ENCODE measurements at regions not wholly inside any gene's neighbourhood (a gene's known extent, or its start where the extent isn't known, plus 50 kb on each side); places are given as distances from the start of the nearest gene placed in this dataset.
"Not testable (repeated sequence)": the region's sequence is repeated elsewhere in the genome, so short reads cannot be mapped to it uniquely, and the experiment has no call there.

DNA sequence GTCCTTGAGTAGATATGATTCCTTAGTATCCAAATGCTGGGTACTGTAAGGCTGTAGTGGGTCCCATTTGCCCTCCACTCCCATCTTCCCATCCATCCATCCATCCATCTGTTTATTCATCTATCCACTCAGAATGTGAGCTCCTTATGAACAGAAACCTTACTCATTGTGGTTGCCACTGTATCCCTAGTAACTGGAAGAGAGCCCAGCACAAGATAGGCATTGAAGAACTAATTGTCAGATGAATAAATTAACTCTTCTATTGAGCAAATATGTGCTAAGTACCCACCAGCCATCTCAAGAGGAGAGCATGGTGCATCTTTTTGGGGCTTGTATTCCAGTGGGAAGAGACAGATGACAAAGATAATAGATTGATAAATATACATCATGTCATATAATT is 86.4 kb upstream of the SEZ6L start:
- DNase-seq: peak; percentile 37

DNA sequence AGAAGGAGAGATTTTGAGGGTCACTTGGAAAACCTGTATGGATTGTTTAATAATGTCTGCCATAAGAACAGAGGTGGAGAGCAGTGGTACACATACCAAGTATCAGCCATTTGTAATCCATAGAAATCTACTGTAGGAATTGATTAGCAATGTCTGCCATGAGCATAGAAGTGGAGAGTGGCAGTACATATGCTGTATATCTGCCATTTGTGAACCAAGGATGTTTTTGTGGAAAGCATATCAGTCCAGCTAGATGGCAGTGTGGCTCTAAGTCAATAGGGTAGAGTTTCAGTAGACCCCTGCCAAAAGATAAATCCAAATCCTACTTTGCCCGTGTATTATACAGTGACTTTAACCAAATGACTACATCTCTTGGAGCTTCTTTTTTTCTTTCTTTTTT is 82.9 kb upstream of the SEZ6L start:
- DNase-seq: no peak

DNA sequence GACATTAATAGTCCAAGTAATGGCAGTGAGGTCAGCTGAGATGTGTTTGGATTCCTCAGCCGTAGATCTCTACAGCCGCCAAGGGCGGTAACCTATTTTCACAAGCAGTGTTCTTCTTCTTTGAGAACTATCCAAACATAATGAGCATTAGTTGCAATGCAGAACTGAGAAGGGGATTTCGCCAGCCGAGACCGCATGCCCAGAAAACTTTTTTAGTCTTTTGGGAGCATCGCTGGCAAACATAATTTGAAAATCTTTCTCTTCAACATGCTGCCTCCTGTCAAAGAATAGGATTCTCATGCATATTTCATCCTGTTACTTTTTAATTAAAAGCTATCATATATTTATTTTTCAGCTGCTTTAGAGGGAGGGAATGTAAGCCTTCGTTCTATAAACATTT is 81.4 kb upstream of the SEZ6L start:
- DNase-seq: no peak

DNA sequence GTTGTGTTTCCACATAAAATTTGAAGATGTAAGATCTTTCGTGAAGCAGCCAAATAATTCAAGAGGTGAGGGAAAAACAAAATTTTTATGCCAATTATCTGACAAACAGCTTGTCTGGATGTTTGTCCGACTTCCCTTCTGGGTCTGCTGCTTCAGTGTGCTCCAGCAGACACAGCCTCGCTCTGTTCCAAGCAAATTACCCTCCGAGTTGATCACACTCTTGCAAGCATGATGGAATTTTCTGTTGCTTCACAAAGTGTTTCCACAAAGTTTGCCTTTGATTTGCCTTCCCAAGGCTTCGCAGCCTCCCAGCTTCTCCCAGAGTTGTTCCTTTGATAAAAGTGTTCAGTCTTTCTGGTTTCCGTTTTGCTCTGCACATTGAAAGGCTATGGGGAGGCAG is 78.4 kb upstream of the SEZ6L start:
- no peak for DNase-seq

DNA sequence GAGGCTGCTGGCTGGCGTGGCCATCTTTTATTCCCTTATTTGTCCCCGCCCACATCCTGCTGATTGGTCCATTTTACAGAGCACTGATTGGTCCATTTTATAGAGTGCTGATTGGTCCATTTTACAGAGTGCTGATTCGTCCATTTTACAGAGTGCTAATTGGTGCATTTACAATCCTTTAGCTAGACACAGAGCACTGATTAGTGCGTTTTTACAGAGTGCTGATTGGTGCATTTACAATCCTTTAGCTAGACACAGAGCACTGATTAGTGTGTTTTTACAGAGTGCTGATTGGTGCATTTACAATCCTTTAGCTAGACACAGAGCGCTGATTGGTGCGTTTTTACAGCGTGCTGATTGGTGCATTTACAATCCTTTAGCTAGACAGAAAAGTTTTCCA is 74.8 kb upstream of the SEZ6L start:
- DNase-seq: not testable (repeated sequence)

DNA sequence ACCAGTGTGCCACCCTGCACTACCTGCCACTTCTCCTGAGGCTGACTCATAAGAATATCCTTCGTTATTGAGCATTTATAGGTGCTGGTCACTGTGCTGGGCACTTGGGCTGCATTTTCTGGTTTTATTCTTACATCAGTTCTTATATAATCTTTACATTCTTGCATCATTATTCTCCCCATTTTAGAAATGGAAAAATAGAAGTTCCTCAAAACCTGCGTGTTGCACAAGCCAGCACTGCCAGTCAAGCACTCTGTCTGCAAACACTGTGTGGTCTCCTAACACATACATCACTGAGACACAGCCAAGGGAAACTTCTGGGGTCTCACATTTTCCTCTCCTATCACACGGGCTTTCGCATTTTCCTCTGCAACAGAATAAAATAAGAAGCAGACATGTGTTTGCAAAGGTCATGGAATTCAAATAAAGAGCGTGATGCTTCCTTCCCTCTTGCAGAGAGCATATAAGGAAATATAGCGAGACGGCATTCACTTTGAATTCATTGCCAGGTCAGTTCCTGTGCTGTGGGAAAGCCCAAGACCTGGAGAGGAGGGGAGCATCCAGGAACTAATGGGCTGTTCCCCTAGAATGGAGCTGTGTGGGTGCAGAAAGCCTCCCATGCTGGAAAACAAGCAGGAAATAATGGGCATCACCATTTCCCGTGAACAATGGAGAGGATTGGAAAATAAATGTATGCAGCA is 73.9 kb upstream of the SEZ6L start:
- no peak for DNase-seq

DNA sequence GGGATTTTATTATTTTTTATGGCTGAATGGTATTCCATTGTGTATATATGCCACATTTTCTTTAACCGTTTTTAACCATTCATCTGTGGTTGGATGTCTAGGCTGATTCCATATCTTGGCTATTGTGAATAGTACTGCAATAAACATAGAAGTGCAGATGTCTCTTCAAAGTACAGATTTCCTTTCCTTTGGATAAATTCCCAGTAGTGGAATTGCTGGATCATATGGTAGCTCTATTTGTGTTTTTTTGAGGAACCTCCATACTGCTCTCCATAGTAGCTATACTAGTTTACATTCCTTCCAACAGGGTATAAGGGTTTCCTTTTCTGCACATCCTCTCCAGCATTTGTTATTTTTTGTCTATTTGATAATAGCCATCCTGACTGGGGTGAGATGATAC is 71.9 kb upstream of the SEZ6L start:
- no peak for DNase-seq

DNA sequence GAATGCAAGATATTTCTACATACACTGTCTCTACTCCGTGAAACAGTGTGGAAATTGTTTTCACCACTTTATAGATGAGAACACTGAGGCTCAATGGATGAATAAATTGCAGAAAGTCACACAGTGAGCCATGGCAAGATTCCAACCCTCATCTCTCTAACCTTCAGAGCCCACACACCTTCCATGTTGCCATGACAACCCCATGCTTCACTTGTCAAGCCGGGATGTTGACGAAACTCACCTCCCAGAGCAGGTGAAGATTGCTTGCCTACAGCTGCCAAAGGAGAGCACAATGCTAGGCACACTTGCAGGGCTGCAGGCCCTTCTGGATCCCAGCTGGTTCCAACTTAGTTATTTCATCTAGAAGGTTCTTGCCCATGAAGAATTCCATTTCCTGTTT is 71.4 kb upstream of the SEZ6L start:
- no peak for DNase-seq

DNA sequence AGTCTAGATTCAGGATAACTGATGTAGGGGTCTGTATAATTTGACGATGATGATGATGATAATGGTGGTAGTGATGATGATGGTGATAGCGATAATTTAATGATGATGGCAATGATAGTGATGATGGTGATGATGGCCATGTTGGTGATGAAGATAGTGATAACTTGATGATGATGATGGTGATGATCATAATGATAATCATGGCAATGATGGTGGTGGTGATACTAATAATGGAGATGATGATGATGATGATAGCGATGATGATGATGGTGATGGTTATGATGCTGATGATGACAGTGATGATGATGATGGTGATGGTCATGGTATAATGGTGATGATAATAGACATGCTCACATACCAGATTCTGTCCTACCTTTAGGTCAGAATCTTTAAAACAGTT is 66.2 kb upstream of the SEZ6L start:
- no peak for DNase-seq

DNA sequence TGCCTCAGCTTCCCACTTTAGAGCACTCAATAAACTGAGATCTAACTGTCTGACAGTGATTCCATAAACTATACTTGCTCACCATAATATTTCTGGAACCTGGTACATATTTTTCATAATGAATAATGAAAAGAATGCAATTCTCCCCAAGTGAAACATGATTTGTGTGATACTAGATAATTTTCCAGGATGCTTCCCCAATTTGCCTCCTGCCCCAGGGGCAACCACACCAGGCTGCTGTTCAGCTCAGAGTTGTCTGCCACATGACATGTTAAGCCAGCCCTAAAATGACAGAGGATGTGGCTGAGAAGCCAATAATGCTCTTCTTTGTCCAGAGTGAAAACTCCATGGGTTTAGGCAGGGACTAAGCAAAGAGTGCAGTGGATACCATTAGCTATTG is 62.9 kb upstream of the SEZ6L start:
- DNase-seq: no peak

DNA sequence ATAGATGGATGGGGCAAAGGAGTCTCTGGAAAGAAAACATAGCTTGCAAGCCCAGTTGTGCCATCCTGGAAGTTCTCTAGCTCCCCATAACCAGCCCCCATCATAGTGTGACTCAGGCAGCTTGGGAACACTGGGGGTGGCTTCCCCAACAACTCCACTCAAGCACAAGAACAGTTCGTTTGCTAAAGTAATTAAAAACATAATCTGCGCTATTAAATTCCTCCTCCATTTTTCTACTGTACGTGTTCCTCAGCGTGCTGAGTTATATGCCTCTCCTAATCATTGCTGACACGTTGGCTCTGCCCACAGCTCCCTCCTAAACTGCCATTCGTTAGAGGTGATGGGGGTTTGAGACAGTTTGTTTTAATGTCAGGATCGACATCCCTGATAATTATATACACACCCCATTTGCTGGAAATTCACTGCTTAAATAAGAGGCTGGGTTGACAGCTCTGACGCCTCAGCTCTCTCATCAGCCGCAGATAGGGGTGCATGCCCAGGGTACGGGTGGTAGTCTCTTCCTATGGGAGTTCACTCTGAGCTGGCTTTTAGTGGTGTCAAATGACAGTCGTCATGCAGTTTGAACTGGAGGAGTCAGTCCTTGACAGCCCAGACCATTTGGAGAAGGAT is 59.5 kb upstream of the SEZ6L start:
- no peak for DNase-seq

DNA sequence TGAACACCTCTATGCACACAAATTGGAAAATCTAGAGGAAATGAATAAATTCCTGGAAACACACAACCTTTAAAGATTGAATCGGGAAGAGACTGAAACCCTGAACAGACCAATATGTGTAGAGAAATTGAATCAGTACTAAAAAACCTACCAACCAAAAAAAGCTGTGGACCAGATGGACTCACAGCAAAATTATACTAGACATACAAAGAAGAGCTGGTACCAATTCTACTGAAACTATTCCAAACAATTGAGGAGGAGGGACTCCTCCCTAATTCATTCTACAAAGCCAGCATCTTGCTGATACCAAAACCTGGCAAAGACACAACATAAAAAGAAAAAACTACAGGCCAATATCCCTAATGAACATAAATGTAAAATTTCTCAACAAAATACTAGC is 54.4 kb upstream of the SEZ6L start:
- no peak for DNase-seq

DNA sequence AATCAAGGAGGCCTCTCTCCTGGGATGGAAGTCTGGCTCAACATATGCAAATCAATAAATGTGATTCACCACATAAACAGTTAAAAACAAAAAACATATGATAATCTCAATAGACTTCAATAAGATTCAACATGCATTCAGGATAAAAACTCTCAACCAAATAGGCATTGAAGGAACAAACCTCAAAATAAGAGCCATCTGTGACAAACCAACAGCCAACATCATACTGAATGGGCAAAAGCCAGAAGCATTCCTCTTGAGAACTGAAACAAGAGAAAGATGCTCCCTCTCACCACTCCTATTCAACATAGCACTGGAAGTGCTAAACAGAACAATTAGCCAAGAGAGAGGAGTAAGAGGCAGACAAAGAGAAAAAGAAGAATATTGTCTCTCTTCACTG is 54.0 kb upstream of the SEZ6L start:
- DNase-seq: no peak
